Skeletal muscle cell (primary cell): ENCODE measurements at regions not wholly inside any gene's neighbourhood (a gene's known extent, or its start where the extent isn't known, plus 50 kb on each side); places are given as distances from the start of the nearest gene placed in this dataset.

Experiments used
- DNase-seq: peaks from one replicate; pipeline ENCODE4 v3.0.0-alpha.2; 2010; ENCODE audit warnings: low read depth
- H3K4me3 ChIP-seq: 2 replicates; pipeline ENCODE4 v1.5.1; 2011; ENCODE audit warnings: low read depth, mild to moderate bottlenecking, control low read depth, low read length, moderate library complexity

- no peak overlapping the region for H3K4me3 ChIP-seq
- no peak for DNase-seq
These were observed 234.2 kb upstream of the OPRM1 start for GRCh38 chr6:153804755-153805330.

GRCh38 chr6:153801917-153802316, 237.1 kb upstream of the OPRM1 start:
- no peak for DNase-seq
- no peak overlapping the region for H3K4me3 ChIP-seq

GRCh38 chr6:153800580-153801188, 238.4 kb upstream of the OPRM1 start:
- no peak overlapping the region for H3K4me3 ChIP-seq

GRCh38 chr6:153790876-153791473, 248.1 kb upstream of the OPRM1 start:
- DNase-seq, result peak; percentile 15
- no peak overlapping the region for H3K4me3 ChIP-seq

More at GRCh38 chr6:153800580-153801188, 238.4 kb upstream of the OPRM1 start:
- no peak for DNase-seq

- peak; percentile 83 for DNase-seq
- no peak overlapping the region for H3K4me3 ChIP-seq
These were observed 249.0 kb upstream of the OPRM1 start for GRCh38 chr6:153790048-153790447.

GRCh38 chr6:153787341-153787606, 251.8 kb upstream of the OPRM1 start:
- no peak overlapping the region for H3K4me3 ChIP-seq
- no peak for DNase-seq

- DNase-seq, result no peak
- H3K4me3 ChIP-seq, result no peak overlapping the region
These were observed 257.7 kb upstream of the OPRM1 start for GRCh38 chr6:153781306-153781705.

- H3K4me3 ChIP-seq, result no peak overlapping the region
These were observed 259.0 kb upstream of the OPRM1 start for GRCh38 chr6:153780011-153780410.

GRCh38 chr6:153778216-153778615, 260.8 kb upstream of the OPRM1 start:
- DNase-seq, result no peak
- H3K4me3 ChIP-seq, result no peak overlapping the region

More at GRCh38 chr6:153780011-153780410, 259.0 kb upstream of the OPRM1 start:
- DNase-seq, result no peak

GRCh38 chr6:153771577-153771976, 267.5 kb upstream of the OPRM1 start:
- H3K4me3 ChIP-seq, result no peak overlapping the region
- no peak for DNase-seq

GRCh38 chr6:153767127-153767526, 271.9 kb upstream of the OPRM1 start:
- H3K4me3 ChIP-seq, result no peak overlapping the region
- DNase-seq, result no peak

GRCh38 chr6:153758516-153758915, 280.5 kb upstream of the OPRM1 start:
- no peak for DNase-seq
- no peak overlapping the region for H3K4me3 ChIP-seq

- no peak for DNase-seq
- no peak overlapping the region for H3K4me3 ChIP-seq
These were observed 303.3 kb upstream of the OPRM1 start for GRCh38 chr6:153735761-153736160.

- DNase-seq, result no peak
- no peak overlapping the region for H3K4me3 ChIP-seq
These were observed 309.9 kb upstream of the OPRM1 start for GRCh38 chr6:153729189-153729588.

GRCh38 chr6:153727885-153728284, 311.2 kb upstream of the OPRM1 start:
- no peak overlapping the region for H3K4me3 ChIP-seq
- DNase-seq, result no peak

- DNase-seq, result no peak
- H3K4me3 ChIP-seq, result no peak overlapping the region
These were observed 313.6 kb upstream of the OPRM1 start for GRCh38 chr6:153725456-153725855.

GRCh38 chr6:153720732-153721131, 318.3 kb upstream of the OPRM1 start:
- DNase-seq, result no peak
- no peak overlapping the region for H3K4me3 ChIP-seq

GRCh38 chr6:153705429-153705828, 333.6 kb upstream of the OPRM1 start:
- no peak for DNase-seq

GRCh38 chr6:153702671-153703070, 336.4 kb upstream of the OPRM1 start:
- DNase-seq, result no peak
- H3K4me3 ChIP-seq, result no peak overlapping the region

More at GRCh38 chr6:153705429-153705828, 333.6 kb upstream of the OPRM1 start:
- no peak overlapping the region for H3K4me3 ChIP-seq

GRCh38 chr6:153698637-153699036, 340.4 kb upstream of the OPRM1 start:
- no peak overlapping the region for H3K4me3 ChIP-seq
- DNase-seq, result no peak

GRCh38 chr6:153698001-153698400, 341.0 kb upstream of the OPRM1 start:
- no peak for DNase-seq
- H3K4me3 ChIP-seq, result no peak overlapping the region
